ENCODE measurements at regions not wholly inside any gene's neighbourhood (a gene's known extent, or its start where the extent isn't known, plus 50 kb on each side); places are given as distances from the start of the nearest gene placed in this dataset.

DNA sequence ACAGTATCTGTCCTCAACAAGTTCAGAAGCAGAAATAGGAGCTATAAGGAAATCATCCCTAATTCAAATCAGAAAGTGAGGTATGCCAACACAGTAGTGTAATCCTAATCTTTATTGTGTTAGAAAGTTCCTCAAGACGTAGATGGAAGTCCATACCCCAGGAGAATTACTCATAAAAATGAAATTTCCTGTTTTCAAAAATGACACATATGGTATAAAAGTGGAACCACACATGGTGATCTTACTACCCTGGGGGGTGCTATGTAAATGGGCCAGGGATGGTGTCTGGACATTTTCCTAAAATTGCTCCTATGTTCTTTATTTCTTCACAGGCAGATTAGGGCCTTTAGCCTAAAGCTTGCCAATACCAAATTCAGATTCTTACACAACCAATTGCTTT is 204.1 kb downstream of the ARRDC4 start:
- in situ Hi-C loops (cut with MboI; ENCODE audit: low sequenced_read_pairs), result no loop called here
- Histone ChIP-seq H3K4me1 (no peaks in the 10 kb centered on the region), H3K27me3 (ENCODE audit: low read depth) (no peaks in the 10 kb centered on the region), H3K36me3 (replicated peaks) (no peaks in the 10 kb centered on the region), H3K9me3 (no peaks in the 10 kb centered on the region), H3K4me3 (no peak overlapping the region)
- no peak for DNase-seq (ENCODE audit: low spot score in 2 of 2)

DNA sequence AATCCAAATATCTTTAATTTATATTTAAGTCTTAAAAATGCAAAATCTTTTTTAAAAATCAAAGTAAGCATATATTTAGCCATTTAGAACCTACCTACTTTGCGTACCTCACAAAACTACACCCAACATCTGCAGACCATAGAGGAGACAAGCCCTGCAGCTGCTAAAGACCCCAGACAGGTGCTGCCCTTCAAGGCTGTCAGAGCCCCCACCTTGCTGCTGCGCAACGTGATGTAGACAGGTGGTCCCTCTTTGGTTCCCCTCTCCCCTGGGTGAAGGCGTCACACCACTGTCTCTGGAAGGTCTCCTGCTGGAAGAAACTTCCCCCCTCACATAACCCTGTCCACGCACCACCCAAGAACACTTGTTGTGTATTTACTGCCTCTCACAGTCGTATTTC is 204.5 kb downstream of the ARRDC4 start:
- Histone ChIP-seq H3K36me3 (replicated peaks) (no peaks in the 10 kb centered on the region), H3K27me3 (ENCODE audit: low read depth) (no peaks in the 10 kb centered on the region), H3K4me1 (no peaks in the 10 kb centered on the region), H3K4me3 (no peak overlapping the region), H3K9me3 (no peaks in the 10 kb centered on the region)
- in situ Hi-C loops (cut with MboI; ENCODE audit: low sequenced_read_pairs), result no loop called here
- DNase-seq (ENCODE audit: low spot score in 2 of 2), result no peak

DNA sequence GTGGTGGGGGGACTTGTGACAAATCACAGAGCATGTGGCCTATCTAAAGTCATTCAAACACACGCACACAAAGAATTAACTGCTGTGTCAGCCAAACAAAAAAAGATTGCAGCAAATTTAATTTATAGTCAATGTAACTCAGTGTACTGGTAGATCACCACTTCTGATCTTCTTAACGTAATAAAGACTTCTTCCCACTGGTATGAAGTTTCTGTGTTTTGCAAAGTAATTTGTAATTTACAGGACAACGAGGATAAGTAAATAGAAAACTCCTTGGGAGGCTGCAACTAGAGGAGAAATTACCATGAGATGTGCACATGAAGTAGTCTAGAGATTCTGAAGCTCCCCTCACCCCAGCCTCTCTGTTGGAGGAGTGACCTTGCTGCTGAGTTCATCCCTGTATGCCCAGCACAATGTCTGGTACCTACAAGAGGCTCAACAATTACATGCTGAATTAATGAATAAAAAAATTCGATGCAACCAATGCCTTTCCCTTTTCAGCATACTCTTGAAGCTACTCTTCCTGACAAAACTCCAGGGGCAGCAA is 207.3 kb downstream of the ARRDC4 start:
- Histone ChIP-seq H3K36me3 (replicated peaks) (no peaks in the 10 kb centered on the region), H3K4me1 (no peaks in the 10 kb centered on the region), H3K4me3 (no peak overlapping the region), H3K9me3 (no peaks in the 10 kb centered on the region), H3K27me3 (ENCODE audit: low read depth) (no peaks in the 10 kb centered on the region)
- no peak for DNase-seq (ENCODE audit: low spot score in 2 of 2)
- in situ Hi-C loops (cut with MboI; ENCODE audit: low sequenced_read_pairs), result no loop called here

DNA sequence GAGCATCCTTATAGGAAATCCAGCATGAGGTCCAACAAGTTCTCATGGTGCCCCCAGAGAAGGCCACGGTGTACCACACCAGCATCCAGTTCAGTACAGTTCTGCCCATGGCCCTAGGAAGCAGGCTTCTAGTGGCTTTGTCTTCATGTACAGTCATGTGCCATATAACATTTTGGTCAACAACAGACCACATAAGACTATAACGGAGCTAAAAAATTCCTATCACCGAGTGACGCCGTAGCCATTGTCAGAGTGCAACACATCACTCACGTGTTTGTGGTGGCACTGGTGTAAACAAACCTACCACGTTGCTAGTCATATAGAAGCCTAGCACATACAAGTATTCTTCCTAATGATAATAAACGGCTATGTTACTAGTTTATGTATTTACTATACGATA is 209.0 kb downstream of the ARRDC4 start:
- no peak overlapping the region for H3K4me3 ChIP-seq
- H3K9me3 ChIP-seq, result no peaks in the 10 kb centered on the region
- no peaks in the 10 kb centered on the region for H3K36me3 ChIP-seq (replicated peaks)
- no peak for DNase-seq (ENCODE audit: low spot score in 2 of 2)
- in situ Hi-C loops (cut with MboI; ENCODE audit: low sequenced_read_pairs), result no loop called here
- no peaks in the 10 kb centered on the region for H3K4me1 ChIP-seq
- H3K27me3 ChIP-seq (ENCODE audit: low read depth), result no peaks in the 10 kb centered on the region

DNA sequence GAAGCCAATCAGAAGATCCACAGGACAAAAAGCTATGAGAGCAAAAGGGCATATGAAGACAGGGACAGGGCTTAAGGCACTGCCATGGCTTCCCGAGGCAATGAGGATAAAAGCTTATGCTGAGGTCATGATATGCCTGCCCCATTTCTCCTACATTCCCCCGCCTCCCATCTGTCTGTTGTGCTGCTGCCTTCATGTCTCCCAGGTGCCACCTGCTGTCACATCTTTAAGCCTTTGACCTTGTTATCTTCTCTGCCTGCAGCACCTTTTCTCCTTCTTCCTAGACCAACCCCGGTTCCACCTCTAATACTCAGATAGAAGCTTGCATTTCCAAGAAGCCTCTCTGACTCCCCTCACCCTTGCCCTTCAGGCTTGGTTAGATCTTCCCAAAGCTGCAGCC is 213.8 kb downstream of the ARRDC4 start:
- no peaks in the 10 kb centered on the region for H3K36me3 ChIP-seq (replicated peaks)
- H3K4me1 ChIP-seq, result no peaks in the 10 kb centered on the region
- in situ Hi-C loops (cut with MboI; ENCODE audit: low sequenced_read_pairs), result no loop called here
- DNase-seq (ENCODE audit: low spot score in 2 of 2), result no peak
- H3K9me3 ChIP-seq, result no peaks in the 10 kb centered on the region
- no peaks in the 10 kb centered on the region for H3K27me3 ChIP-seq (ENCODE audit: low read depth)
- H3K4me3 ChIP-seq, result no peak overlapping the region

DNA sequence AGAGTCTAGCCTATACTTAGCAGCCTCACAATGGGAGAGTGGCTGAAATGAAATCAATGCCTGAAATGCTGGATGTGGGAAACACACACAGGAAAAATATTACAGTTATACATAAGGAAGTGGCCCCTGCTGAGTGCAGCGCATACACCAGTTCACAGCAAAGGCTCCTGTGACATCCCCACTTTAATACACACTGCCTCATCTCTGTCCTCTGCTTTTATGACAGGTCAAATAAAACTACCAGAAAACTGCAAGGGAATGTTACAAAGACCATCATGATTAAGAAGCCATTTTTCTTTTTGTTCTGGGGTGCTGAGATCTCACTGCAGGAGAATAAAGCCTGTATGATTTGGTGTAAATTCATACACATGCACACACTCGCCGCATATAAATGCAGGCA is 214.3 kb downstream of the ARRDC4 start:
- Histone ChIP-seq H3K4me3 (no peak overlapping the region), H3K4me1 (no peaks in the 10 kb centered on the region), H3K27me3 (ENCODE audit: low read depth) (no peaks in the 10 kb centered on the region), H3K9me3 (no peaks in the 10 kb centered on the region), H3K36me3 (replicated peaks) (no peaks in the 10 kb centered on the region)
- DNase-seq (ENCODE audit: low spot score in 2 of 2), result no peak
- in situ Hi-C loops (cut with MboI; ENCODE audit: low sequenced_read_pairs), result no loop called here

DNA sequence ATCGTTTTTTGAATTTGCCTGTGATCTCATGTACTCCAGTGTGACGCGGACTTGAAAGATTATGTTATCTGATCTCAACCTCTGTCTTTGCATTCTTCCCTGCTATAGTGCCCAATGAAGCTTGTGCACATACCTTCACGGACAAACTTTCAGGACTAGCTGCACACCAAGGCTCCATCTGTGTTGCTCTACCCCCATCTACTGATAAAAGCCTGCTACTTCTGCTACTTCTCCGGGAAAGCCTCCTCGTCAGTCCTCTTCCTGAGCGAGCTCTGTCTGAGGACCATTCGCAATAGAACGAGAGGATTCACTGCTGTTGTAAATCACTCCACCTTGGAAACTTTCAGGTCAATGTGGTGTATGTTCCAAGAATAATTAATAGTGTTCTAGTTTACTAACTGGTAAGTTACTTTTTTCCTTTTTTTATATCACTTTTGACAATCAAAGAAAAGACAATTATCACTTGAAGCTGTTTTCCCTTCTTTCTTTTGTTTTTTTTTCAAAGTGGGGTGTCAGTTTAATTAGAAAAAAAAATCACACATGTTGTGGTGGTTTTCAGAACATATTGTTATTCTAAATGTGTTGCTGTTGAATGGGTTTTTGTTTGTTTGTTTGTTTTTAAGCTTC is 217.6 kb downstream of the ARRDC4 start:
- peak; percentile 46 to 52 for DNase-seq (ENCODE audit: low spot score in 2 of 2)
- H3K9me3 ChIP-seq, result no peaks in the 10 kb centered on the region
- no peaks in the 10 kb centered on the region for H3K27me3 ChIP-seq (ENCODE audit: low read depth)
- no peaks in the 10 kb centered on the region for H3K4me1 ChIP-seq
- H3K36me3 ChIP-seq (replicated peaks), result no peaks in the 10 kb centered on the region
- H3K4me3 ChIP-seq, result no peak overlapping the region
- in situ Hi-C loops (cut with MboI; ENCODE audit: low sequenced_read_pairs), result no loop called here

DNA sequence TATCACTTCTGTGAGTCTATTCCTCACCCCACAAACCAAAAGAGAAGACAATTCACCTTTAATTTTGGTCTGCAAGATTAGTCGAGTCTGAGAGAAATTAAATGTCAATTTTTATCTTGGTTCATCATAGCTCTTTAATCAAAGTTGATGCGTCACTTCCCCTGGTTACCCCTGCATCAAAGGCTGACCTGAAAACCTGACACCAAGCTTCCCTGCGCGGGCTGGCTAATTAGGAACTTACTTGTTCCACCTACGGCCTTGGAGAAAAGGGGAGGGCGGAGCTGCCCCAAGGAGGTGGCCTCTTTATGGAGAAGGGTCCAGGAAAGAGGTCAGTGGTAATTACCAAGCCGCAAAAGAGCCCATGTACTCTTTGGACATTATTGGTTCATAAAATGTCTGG is 218.4 kb downstream of the ARRDC4 start:
- in situ Hi-C loops (cut with MboI; ENCODE audit: low sequenced_read_pairs), result no loop called here
- no peaks in the 10 kb centered on the region for H3K9me3 ChIP-seq

DNA sequence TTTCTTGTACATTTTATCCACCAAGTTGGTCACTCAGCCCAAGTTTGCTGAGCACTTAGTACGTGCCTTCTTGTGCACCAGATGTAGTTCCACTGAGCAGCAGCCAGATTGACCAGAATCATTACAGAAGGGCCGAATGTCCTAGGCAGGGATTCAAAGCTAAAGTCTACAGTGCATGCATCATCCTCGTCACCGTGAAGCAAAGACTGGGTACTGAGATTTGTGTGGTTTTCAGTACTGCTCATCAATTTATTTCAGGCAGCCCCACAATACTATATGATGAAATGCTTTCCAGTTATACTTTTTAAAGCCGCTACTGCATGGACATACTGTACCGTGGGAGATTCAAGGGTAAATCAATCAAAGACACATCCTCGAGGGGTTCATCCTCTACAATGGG is 227.0 kb downstream of the ARRDC4 start:
- no peak for DNase-seq (ENCODE audit: low spot score in 2 of 2)
- Histone ChIP-seq H3K27me3 (ENCODE audit: low read depth) (no peaks in the 10 kb centered on the region), H3K4me3 (no peak overlapping the region), H3K36me3 (replicated peaks) (no peaks in the 10 kb centered on the region), H3K9me3 (no peaks in the 10 kb centered on the region), H3K4me1 (no peaks in the 10 kb centered on the region)
- in situ Hi-C loops (cut with MboI; ENCODE audit: low sequenced_read_pairs), result no loop called here

More for the DNA sequence above, 218.4 kb downstream of the ARRDC4 start:
- H3K36me3 ChIP-seq (replicated peaks), result no peaks in the 10 kb centered on the region
- no peak overlapping the region for H3K4me3 ChIP-seq
- no peak for DNase-seq (ENCODE audit: low spot score in 2 of 2)
- H3K27me3 ChIP-seq (ENCODE audit: low read depth), result no peaks in the 10 kb centered on the region
- no peaks in the 10 kb centered on the region for H3K4me1 ChIP-seq

DNA sequence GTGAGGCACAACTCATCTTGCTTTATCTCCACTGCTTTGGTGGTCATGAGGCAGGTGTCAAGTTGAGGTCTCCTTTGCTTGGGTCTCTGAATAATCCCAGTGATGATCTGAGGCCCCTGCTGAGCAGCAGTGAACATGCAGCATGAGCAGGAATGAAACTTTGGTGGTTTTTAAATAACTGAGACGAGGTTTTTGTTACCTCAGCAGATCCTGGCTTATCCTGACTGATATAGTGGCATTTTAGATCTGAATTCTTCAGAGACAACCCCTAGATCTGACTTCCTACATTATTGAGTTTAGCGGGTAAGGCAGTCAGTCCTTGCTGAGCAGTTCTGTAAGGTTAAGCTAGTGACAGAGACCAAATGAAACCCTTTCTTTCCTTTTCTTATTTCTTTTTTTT is 230.4 kb downstream of the ARRDC4 start:
- in situ Hi-C loops (cut with MboI; ENCODE audit: low sequenced_read_pairs), result no loop called here
- no peaks in the 10 kb centered on the region for H3K36me3 ChIP-seq (replicated peaks)
- H3K4me1 ChIP-seq, result no peaks in the 10 kb centered on the region
- H3K9me3 ChIP-seq, result no peaks in the 10 kb centered on the region
- no peaks in the 10 kb centered on the region for H3K27me3 ChIP-seq (ENCODE audit: low read depth)
- no peak for DNase-seq (ENCODE audit: low spot score in 2 of 2)
- H3K4me3 ChIP-seq, result no peak overlapping the region

DNA sequence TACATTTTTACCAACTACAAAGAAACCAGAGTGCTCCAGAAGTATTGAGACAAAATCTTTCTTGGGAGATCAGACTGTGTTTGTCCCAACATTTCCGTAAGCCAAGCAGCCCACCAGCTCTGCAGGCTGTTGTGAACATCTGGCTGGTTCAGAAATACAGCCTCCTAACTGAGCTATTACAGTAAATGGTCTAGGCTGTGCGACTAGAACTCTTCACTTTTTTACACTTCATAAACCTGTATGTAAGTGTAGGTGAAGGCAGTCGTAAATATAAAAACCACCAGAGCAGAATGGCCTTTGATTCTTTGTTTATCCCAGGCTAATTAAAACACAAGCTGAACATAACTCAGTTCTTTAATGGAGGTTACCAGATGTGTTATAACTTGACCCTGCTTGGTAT is 235.3 kb downstream of the ARRDC4 start:
- Histone ChIP-seq H3K9me3 (no peaks in the 10 kb centered on the region), H3K4me3 (no peak overlapping the region), H3K36me3 (replicated peaks) (no peaks in the 10 kb centered on the region), H3K27me3 (ENCODE audit: low read depth) (no peaks in the 10 kb centered on the region), H3K4me1 (no peaks in the 10 kb centered on the region)
- in situ Hi-C loops (cut with MboI; ENCODE audit: low sequenced_read_pairs), result no loop called here
- no peak for DNase-seq (ENCODE audit: low spot score in 2 of 2)

DNA sequence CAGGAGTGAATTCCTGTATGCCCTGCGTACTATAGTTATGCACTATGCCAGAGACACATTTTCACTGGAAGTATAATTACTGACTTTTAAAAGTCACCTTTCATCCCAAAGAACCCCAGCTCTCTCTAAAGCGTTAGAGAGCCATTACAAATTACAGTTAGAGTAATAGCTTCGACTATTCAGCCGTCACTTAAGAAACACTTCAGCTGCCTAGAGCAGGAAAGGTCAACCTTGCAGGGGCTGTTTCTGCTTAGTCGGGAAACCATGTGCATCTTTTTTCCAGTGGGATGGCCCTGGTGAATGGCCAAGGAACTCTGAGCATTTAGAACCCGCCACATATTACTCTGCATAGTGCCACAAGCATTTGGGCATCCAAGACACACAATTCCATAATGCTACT is 235.9 kb downstream of the ARRDC4 start:
- no peak for DNase-seq (ENCODE audit: low spot score in 2 of 2)

DNA sequence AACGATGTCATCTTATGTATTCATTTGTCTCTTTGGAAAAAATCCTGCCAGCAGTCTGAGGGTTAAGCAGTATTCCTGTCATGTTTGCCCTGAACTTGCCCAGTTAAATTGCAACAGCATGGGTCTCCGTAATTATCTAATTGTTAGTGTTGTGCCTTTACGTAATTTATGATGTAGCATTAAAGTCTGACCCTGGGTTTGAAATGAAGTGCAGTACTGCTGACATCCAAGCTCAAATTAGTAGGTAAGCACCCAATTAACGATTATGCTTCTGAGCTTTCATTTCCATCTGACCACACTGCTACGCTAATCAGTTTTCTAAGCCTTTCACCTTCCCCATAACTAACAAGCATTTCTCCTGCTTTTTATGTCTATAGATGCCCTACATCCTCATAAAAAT is 241.8 kb downstream of the ARRDC4 start:
- Histone ChIP-seq H3K4me1 (no peaks in the 10 kb centered on the region), H3K4me3 (no peak overlapping the region), H3K9me3 (no peaks in the 10 kb centered on the region), H3K36me3 (replicated peaks) (no peaks in the 10 kb centered on the region), H3K27me3 (ENCODE audit: low read depth) (no peaks in the 10 kb centered on the region)
- no peak for DNase-seq (ENCODE audit: low spot score in 2 of 2)
- in situ Hi-C loops (cut with MboI; ENCODE audit: low sequenced_read_pairs), result no loop called here

More for the DNA sequence above, 235.9 kb downstream of the ARRDC4 start:
- in situ Hi-C loops (cut with MboI; ENCODE audit: low sequenced_read_pairs), result no loop called here
- Histone ChIP-seq H3K36me3 (replicated peaks) (no peaks in the 10 kb centered on the region), H3K9me3 (no peaks in the 10 kb centered on the region), H3K4me3 (no peak overlapping the region), H3K27me3 (ENCODE audit: low read depth) (no peaks in the 10 kb centered on the region), H3K4me1 (no peaks in the 10 kb centered on the region)

DNA sequence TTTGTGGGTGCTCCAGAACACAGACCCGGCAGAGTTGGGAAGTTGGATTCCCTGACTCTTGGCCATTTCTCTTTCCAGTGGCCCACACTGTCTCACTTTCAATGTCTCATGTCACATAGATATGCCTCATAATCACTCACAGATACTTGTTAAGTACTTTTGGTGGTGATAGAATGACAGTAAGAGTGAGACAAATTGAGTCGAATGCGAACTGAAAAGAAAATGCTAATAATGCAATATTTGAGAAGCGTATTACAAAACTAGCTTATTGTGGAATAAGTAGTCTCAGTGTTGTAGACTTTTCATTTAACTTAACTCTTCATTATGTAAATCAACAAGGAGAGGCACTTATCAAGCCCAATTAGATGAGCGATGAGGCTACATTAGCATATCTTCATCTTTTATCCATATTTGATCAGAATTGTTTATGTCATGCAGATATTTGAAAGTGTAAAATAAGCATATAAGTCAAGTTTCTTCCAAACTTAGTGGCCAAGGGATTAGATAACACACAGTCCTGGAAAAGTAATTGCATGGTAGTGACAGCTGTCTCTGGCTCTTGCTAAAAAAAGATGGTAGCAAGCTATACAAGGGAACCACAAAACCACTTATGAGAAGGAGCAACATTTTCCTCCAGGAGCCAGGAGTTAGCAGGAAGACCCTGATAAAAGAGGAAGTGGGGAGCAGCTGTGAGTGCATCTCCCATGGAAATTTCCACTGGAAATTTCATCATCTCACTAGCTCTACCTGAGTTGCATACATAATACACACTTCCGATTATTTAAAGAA is 243.6 kb downstream of the ARRDC4 start:
- no peaks in the 10 kb centered on the region for H3K9me3 ChIP-seq
- H3K4me3 ChIP-seq, result no peak overlapping the region
- H3K36me3 ChIP-seq (replicated peaks), result no peaks in the 10 kb centered on the region
- H3K27me3 ChIP-seq (ENCODE audit: low read depth), result no peaks in the 10 kb centered on the region
- in situ Hi-C loops (cut with MboI; ENCODE audit: low sequenced_read_pairs), result no loop called here
- no peaks in the 10 kb centered on the region for H3K4me1 ChIP-seq
- no peak for DNase-seq (ENCODE audit: low spot score in 2 of 2)

Data from HAP-1 (cell line).